ENCODE measurements at regions not wholly inside any gene's neighbourhood (a gene's known extent, or its start where the extent isn't known, plus 50 kb on each side); places are given as distances from the start of the nearest gene placed in this dataset.
"Not testable (repeated sequence)": the region's sequence is repeated elsewhere in the genome, so short reads cannot be mapped to it uniquely, and the experiment has no call there.

DNA sequence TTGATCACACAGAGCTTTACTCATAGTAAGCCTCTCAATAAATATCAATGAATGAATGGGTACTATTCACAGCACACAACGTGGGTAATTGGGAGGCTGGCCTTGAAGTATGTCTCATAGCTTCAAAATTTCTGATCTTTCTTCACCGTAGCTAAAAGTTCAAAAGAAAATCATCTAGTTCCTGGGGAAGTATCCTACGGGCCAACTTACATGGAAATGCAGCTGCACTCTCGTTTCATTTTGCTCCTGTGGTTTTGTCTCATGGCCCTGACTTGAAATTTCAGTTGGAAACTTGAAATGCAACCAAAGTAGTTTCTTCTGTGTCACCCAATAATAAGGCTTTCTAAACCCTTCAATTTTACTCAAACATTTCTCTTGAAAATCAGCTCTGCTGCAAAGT, 76.1 kb upstream of the CNIH3 start:
- no peak for DNase-seq

DNA sequence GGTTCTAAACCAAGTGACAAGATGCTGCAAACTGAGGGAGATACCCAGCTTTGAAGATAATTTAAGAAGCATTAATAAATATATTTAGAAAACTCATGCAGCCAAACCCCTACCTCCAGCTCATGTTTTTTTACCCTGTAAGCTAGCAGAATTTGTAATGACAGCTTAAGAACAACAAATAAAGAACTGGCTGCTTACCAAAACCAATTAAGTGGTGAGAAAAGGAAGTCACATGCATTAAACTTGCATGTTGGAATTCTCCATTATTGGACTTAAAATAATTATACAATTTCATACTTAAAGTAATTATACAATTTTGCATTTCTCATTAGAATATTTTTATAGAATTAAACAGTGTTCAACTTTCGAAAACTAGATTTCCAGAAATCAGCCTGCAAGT, 75.6 kb upstream of the CNIH3 start:
- no peak for DNase-seq

DNA sequence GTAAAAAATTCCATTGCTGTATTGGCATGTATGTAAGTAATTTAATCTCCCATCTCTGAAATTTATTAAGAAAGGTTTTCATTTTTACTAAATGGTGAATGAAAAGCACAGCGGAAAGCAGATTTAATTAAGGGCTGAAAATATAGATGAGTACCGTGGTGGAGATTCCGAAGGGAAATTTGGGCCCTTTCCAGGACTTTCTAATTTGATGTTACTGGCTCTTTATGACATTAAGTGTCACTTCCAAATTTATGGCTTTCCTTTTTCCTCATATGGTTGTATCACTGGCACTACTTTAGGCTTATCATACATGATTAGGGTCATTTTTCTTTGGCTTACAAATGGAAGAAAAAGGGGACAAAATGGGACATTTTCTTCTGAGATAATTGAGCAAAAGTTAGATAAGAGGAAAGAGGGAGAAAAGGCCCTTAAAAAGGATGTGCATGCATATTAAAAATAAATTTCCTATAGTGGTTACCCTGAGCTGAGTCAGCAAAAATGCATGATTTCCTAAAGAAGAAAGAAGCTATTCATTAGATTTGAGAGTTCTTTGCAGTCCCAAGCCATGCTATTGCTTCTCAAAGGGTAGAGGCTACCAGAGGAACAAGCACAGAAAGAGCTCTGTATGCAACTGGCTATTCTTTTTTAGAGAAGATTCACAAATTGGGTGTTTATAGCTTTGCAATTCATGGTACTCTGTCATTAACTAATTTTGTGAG, 74.9 kb upstream of the CNIH3 start:
- DNase-seq, result no peak

DNA sequence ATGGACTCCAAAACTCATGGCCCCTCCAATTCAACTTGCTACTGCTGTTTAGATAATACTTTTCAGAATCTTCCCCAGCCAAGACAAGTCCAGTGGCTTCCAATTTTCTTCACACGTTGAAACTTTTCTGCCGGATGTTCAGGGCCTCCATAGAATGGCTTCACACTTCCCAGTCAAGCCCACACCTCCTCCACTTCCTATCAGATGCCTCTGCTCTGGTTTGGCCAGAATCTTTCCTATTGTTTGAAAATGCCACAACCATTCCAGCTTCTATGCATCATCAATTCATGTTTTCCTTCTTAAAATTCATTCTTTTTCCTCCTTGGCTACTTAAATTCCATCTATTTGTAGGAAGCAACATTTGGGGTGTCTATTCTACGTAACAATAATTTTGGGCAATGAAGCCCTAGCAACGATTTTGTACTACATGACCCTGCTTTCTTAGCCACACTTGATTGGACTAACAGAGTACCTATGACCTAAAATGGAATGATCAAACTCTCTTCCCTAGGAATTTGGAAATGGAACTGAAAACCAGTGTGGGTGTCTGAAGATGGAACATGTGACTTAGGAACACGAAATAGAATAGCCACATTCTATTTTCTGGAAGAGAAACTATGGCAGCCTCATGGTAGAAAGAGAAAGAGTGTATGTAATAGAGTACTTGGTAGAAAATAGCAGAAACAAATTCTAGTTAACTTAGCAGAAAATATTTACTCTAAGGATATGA, 74.1 kb upstream of the CNIH3 start:
- DNase-seq, result no peak

DNA sequence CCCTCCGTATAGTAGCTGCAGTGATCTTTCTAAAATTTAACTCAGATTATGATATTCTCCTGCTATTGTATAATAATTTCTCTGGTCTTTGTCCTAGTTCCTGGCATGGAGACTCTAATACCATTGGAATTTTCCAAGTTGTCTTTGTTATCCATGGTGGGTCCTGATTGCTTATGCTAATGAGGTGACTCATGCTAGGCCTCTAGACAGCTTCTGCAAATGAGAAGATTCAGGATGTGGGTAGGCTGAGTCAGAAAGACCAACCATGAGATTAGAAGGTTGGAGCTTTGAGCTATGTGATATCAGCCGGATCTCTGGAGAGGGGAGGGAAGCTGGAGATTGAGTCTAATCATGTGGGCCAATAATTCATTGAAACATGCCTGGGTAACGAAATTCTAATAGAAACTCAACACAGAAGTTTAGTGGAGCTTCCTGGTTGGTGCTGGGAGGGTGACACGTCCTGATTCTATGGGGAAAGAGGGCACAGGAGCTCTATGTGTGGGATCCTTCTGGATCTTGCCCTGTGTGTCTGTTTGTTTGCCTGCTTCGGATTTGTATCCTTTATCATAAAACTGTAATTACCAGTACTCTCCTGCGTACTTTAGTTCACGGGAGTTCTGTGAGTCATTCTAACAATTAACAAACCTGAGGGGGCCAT, 73.2 kb upstream of the CNIH3 start:
- DNase-seq, result peak; percentile 74

DNA sequence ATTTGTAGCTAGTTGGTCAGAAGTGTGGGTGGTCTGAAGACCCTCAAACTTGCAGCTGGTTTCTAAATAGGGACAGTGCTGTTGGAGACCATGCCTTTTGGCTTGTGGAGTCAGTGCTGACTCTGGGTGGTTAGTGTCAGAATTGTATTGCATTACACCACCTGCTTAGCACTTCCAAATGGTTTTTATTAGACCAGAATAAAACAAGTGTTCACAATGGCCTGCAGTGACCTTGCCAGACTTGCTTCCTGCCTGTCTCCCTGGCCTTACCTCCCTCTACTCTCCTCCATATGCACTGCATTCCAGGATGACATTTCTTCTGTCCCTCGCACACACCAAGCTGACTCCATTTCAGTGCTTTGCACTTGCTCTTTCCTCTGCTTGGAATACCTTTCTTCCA, 72.7 kb upstream of the CNIH3 start:
- no peak for DNase-seq

DNA sequence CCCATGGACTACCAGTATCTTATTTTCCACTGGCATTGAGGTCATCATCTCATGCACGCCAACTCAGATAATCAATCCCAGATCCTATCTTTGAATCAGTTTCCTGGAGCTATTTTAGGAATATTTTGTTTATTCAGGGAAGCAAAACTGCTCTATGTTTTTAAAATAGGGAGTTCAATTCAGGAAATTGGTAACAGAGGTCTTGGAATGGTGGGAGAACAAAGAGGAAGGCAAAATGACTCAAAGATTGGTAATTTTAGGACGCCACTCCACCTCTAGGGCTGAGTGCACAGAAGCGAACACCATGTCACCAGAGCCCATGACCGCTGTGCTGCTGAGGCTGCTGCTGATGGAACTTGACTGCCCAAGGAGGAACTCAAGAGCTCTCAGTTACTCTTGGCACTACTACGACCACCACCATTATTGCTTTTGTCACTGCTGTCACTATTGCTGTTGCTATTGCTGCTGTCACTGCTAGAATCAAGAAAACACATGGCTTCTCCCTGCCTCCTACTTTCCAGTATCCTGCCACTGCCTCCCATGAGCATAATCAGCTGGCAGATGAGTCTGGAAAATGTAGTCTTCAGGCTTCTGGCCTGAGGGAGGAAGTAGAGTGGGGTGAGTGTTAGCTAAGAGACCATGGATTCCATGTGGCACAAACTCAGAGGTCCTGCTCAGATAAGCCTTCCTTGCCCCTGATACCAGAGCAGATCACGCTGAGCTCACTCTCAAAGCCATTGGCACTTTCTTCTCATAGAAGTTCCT, 71.6 kb upstream of the CNIH3 start:
- DNase-seq, result no peak

DNA sequence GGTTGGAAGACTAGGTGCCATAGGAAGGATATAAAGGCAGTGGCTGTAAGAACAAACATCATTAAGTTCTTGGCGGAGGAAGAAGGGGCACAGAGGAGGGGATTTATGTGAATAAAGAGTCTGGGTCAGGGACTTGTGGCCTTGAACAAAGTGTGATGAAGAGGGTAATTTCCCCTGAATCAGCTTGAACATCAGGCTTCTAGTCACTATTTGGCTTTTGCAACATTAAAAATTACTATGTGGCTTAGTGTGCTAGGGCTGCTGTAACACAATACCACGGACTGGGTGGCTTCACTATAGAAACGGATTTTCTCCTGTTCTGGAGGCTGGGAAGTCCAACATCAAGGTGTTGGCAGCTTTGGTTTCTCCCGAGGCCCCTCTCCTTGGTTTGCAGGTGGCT, 70.5 kb upstream of the CNIH3 start:
- no peak for DNase-seq

DNA sequence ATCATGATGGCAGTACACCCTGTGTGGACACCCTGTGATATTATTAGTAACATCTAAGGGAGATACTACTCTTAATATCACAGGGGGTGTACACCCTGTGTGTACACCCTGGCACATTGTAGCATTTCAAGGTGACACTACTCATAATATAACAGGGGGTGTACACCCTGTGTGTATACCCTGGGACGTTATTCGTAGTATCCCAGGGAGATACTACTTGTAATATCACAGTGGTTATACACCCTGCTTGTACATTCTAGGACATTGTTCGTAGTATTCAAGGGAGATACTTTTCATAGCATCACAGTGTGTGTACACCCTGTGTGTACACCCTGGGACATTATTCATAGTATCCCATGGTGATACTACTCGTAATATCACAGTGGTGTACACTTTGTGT, 67.4 kb upstream of the CNIH3 start:
- no peak for DNase-seq

DNA sequence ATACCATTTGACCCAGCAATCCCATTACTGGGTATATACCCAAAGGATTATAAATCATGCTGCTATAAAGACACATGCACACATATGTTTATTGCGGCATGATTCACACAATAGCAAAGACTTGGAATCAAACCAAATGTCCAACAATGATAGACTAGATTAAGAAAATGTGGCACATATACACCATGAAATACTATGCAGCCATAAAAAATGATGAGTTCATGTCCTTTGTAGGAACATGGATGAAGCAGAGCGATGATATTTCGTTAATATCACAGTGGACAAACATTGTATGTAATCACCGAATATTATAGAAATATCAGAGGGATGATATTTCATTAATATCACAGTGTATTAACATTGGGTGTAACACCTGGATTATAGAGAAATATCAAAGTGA, 64.9 kb upstream of the CNIH3 start:
- not testable (repeated sequence) for DNase-seq

DNA sequence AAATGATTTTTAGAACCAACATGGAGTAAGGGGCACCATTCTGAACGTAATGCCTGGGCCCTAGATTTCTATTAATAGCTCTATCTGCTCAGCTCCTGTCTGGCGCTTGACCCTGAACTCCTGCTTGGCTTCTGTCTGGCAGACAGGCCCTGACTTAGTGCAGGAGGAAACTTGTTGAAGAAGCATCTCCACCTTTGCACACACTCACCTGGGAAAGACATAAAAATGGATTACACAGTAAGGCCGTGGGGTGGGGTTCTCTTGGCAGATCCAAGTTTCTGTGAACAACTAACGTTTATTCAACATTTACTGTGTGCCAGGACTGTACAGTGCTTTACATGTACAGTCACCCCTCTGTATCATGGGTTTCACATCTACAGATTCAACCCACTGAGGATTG, 62.1 kb upstream of the CNIH3 start:
- DNase-seq, result no peak

DNA sequence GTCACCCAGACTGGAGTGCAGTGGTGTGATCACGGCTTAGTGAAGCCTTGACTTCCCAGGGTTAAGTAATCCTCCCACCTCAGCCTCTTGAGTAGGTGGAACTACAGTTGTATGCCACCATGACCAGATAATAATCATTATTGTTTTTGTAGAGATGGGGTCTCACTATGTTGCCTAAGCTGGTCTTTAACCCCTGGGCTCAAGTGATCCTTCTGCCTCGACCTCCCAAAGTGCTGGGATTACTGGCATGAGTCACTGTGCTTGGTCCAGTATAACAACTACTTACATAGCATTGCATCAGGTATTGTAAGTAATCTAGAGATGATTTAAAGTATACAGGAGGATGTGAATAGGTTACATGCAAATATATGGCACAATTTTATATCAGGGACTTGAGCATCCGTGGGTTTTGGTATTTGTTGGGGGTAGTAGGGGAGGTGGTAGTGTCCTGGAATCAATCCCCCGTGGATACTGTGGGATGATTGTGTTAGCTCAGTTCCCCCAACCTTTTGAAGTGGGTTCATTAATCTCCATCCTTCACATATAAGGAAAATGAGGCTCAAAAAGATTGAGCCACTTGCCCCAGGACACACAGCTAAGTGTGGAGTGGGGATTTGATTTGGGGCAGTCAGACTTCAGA, 61.4 kb upstream of the CNIH3 start:
- no peak for DNase-seq

DNA sequence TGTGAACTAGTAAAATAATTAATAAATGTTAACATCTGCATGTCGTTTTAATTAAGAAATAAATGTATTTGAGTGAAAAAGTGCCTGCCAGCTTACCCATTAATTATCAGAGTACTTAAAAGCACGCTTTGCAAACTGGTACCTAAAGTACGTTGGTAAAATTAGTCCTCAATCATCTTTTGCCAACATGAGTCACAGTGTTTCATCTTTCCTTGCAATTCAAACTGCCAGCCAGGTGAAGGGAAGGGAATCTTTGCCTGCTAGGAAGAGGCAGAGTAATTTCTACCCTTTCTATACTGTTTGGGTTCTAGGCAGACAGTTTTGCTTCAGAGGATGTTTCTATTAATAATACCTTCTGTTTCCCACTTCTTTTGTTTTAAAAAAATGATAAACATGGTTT, 57.2 kb upstream of the CNIH3 start:
- no peak for DNase-seq

DNA sequence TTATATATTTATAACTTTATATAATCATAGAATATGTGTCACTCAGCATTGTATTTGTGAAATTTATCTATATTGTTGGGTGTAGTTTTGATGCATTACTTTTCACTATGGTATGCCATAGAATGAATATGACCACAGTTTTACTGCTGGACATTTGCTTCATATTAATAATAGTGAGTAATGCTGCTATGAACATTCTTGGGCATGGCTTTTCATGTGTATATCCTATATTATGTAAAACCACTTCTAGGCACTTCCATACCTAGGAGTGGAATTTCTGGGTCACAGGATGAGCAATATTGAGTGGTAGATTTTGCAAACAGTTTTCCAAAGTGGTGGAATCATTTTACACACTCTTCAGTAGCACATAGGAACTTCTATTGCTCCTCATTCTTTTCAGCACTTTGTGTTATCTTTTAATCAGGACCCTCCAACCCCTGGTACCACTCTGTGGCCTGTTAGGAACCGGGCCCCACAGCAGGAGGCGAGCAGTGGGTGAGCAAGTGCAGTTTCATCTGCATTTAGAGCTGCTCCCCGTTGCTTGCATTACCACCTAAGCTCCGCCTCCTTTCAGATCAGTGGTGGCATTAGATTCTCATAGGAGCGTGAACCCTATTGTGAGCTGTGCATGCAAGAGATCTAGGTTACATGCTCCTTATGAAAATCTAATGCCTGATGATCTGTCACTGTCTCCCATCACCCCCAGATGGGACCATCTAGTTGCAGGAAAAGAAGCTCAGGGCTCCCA, 56.0 kb upstream of the CNIH3 start:
- DNase-seq, result no peak

DNA sequence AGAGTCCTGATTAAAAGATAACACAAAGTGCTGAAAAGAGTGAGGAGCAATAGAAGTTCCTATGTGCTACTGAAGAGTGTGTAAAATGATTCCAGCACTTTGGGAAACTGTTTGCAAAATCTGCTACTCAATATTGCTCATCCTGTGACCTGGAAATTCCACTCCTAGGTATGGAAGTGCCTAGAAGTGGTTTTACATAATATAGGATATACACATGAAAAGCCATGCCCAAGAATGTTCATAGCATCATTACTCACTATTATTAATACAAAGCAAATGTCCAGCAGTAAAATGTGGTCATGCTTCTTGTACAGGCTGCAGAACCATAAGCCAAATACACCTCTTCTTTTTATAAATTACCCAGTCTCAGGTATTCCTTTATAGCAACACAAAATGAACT, 53.2 kb upstream of the CNIH3 start:
- not testable (repeated sequence) for DNase-seq

DNA sequence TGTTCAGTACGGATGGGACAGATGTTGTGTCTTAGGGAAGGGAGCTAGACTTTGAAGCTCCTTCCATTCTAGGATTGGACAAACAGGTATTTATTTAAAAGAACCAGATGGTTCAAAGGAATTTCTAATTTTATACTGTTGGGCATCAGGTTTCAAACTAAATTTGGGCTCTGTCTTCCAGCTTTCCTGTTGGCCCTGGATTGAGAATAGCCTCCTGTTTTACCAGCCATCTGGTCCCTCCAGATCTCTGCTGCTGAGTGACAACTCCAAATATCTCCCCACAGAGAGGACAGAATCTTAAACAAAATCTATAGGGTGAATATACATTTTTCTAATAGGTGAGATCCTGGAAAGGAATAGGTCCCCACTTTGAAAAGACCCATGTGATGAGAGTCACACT, 52.5 kb upstream of the CNIH3 start:
- DNase-seq, result no peak

DNA sequence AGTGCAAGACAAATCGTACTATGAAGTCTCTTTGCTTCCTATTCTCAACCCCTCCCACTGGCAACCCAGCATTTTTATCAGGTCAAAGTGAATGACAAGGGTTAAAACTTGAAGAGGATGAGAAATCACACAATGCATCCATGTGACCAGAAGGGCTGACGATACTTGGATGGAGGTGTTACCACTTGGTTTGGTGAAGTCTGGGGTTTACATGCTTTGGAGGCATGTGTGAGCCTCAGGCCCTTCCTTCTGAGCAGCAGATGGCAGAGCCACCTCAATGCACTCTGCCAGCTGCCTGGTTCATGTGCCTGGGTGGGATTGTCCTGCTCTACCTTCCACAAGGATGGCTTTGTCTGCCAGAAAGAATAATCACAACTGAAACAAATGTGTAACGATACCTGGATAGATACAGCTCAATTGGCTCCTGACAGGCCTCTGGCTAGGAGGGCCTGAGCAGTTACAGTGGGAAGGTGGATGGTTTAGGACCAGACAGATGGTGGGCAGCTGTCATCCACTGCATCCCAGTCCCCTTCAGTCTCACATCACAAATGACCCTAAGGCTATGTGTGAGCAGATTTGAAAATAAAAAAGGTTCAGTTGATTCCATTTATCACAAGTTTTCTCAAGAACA, 51.5 kb upstream of the CNIH3 start:
- no peak for DNase-seq

DNA sequence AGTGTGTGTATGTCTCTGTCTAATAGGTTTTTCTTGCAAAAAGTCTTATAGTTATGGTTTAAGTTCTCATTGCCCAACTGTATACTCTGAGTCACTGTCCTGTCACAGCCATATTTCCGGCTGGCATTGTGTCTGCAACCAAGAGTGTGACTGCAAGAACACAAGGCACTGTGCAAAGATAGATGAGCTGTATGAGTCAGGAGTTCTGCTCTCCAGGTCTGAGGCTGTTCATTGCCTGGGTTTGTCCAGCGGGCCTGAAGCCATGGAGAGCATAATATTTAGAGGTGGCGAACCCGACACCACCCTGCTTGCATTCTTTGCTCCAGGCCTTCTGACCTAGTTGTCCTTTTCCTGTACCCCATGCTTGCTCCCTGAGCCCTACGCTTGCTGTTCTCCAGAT, 50.9 kb upstream of the CNIH3 start:
- no peak for DNase-seq

DNA sequence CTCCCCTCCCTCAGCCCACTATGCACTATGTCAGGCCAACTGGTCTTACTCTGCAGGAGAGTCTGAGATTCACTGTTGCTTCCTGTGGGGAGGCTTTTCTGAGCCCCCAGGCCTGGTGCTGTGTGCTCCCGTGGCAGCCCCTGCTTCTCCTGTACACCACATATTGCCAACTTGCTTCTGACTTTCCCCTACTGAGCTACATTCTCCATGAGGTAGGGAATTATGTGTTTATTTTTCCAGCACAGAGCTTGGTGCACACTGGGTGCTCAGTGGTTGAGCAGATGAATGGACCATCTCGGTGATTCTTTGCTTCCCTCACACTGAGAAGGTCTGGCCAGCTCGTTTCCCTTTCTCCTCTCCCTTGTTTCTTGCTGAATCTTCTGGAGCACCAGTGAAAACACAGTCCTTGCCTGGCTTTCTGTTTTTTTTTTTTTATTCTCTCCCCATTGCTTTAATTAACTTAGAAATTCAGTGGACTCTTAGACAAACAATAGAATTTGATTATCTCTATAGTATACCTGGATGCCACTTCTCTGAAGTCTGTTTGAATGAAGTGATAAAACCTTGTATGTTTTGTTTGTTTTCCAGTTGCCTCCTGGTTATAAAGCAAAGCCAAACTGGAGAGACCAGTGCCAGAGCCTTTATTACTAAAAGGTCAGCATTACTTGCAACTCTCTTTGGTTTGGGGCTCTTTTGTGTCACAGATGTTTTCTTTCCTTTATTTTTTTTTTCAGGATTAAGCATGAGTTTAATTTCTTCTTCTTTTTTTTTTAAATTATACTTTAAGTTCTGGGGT, 50.3 kb upstream of the CNIH3 start:
- no peak for DNase-seq

All from amniotic stem cell (primary cell).